K562 (cell line): ENCODE measurements at regions not wholly inside any gene's neighbourhood (a gene's known extent, or its start where the extent isn't known, plus 50 kb on each side); places are given as distances from the start of the nearest gene placed in this dataset.

Experiments used
- ATAC-seq: fragments of 200-7000 bp; cut with Tn5 transposase; 3 replicates; pipeline ENCODE4 v1.9.1; 2020; ENCODE audit warnings: moderate library complexity
- BruUV-seq: library from RNA; stranded (reverse); fragments of 400-500 nt; replicated peaks from 2 replicates; lab custom pipeline; 2021; lab: Mats Ljungman, UMichigan
- CTCF ChIA-PET: fragments of 300-600 bp; formaldehyde crosslinking; extraction: SDS; loops from one replicate; lab custom pipeline; 2021; ENCODE audit warnings: low intra/inter-chr PET ratio; lab: Yijun Ruan, JAX
- POLR2A ChIA-PET: fragments of 300-600, 350-650 bp; sonication (Branson Sonifier 250); formaldehyde crosslinking; extraction: SDS; loops from one replicate; lab custom pipeline; 2021; ENCODE audit warnings: antibody characterized with exemption, inconsistent platforms; lab: Yijun Ruan, JAX
- DNase-seq, 4 experiments: peaks; one replicate each; pipeline versions ENCODE4 v3.0.0 to v3.0.0-alpha.2; 2011 to 2018; ENCODE audit warnings: low spot score in 3 of 4, mixed read lengths in 3 of 4; ENCODE audit errors: extremely low read depth in 1 of 4
- FAIRE-seq: peaks from 2 replicates; lab custom pipeline; 2011; peaks lifted over from hg19 to GRCh38; lab: Jason Lieb, UNC
- H2AFZ ChIP-seq: 2 replicates; pipeline ENCODE4 v1.6.0; 2011; ENCODE audit warnings: low read depth, low read length, control low read depth, inconsistent platforms
- H3K27ac ChIP-seq: fragments of 200-600 bp; 3 replicates; pipeline ENCODE4 v1.8.0; 2011; ENCODE audit warnings: low read depth, mild to moderate bottlenecking, control low read depth, inconsistent platforms, low read length, moderate library complexity, mixed read lengths; ENCODE audit errors: extremely low read depth
- H3K27me3 ChIP-seq, 2 experiments: fragments of 300-600 bp in 1 of 2; 2 replicates in 1 of 2; 3 replicates in 1 of 2; pipeline versions ENCODE4 v1.6.0 to v1.8.0; 2011; ENCODE audit warnings: inconsistent platforms in 2 of 2, low read length in 2 of 2, mild to moderate bottlenecking in 1 of 2, mixed read lengths in 1 of 2, moderate library complexity in 1 of 2; ENCODE audit not compliant: control insufficient read depth in 2 of 2, insufficient read depth in 2 of 2
- H3K36me3 ChIP-seq: fragments of 300-600 bp; 3 replicates; pipeline ENCODE4 v1.8.0; 2011; ENCODE audit warnings: mild to moderate bottlenecking, low read length, inconsistent platforms; ENCODE audit not compliant: control insufficient read depth, insufficient read depth
- H3K4me1 ChIP-seq, 2 experiments: fragments of 200-600 bp in 1 of 2; replicated peaks in 1 of 2; 2 replicates in 1 of 2; 3 replicates in 1 of 2; pipeline versions ENCODE4 v1.5.1 to v1.8.0; 2011; ENCODE audit warnings: inconsistent platforms in 2 of 2, low read length in 2 of 2, mild to moderate bottlenecking in 1 of 2, mixed read lengths in 1 of 2, moderate library complexity in 1 of 2; ENCODE audit not compliant: control insufficient read depth in 2 of 2, insufficient read depth in 2 of 2
- H3K4me2 ChIP-seq: 2 replicates; pipeline ENCODE4 v1.6.1; 2011; ENCODE audit warnings: low read length, control low read depth, inconsistent platforms, mixed read lengths; ENCODE audit not compliant: insufficient read depth
- H3K4me3 ChIP-seq: fragments of 200-600 bp; sonication (generic), shearing (Covaris generic); 2 replicates; pipeline ENCODE4 v1.5.1; 2016; ENCODE audit warnings: control low read depth, inconsistent platforms
- H3K79me2 ChIP-seq: fragments of 200-600 bp; 3 replicates; pipeline ENCODE4 v1.8.0; 2011; ENCODE audit warnings: low read length, inconsistent platforms; ENCODE audit not compliant: control insufficient read depth, insufficient read depth
- H3K9ac ChIP-seq, 2 experiments: 2 replicates each; pipeline versions ENCODE4 v1.6.0 to v1.6.1; 2011; ENCODE audit warnings: low read depth in 2 of 2, low read length in 2 of 2, control low read depth in 1 of 2, inconsistent platforms in 1 of 2, mild to moderate bottlenecking in 1 of 2, mixed read lengths in 1 of 2; ENCODE audit not compliant: insufficient read depth in 1 of 2
- H3K9me1 ChIP-seq: one replicate; pipeline ENCODE4 v1.6.0; 2011; ENCODE audit warnings: inconsistent platforms, mild to moderate bottlenecking, low read length, moderate library complexity; ENCODE audit not compliant: control insufficient read depth, insufficient read depth
- H3K9me3 ChIP-seq: replicated peaks from 2 replicates; pipeline ENCODE4 v1.5.1; 2011; ENCODE audit warnings: low read depth, low read length, inconsistent platforms; ENCODE audit not compliant: control insufficient read depth, insufficient read depth
- H4K20me1 ChIP-seq: replicated peaks from 2 replicates; pipeline ENCODE4 v1.6.1; 2011; ENCODE audit warnings: low read length, inconsistent platforms, mixed read lengths; ENCODE audit not compliant: control insufficient read depth, insufficient read depth
- EHMT2 ChIP-seq: fragments of 450-650 bp; IDR thresholded peaks from 2 replicates; pipeline ENCODE4 v1.6.1; 2018; ENCODE audit warnings: antibody characterized with exemption
- HNRNPLL ChIP-seq: fragments of 200-400 bp; formaldehyde crosslinking; IDR thresholded peaks from 2 replicates; pipeline ENCODE4 v1.6.1; 2017; ENCODE audit warnings: low read length, low read depth, mild to moderate bottlenecking; ENCODE audit not compliant: poor library complexity, severe bottlenecking
- KLF6 ChIP-seq: fragments of 250-450 bp; sonication (Bioruptor Pico); IDR thresholded peaks from 2 replicates; pipeline ENCODE4 v1.4.0; 2020; ENCODE audit warnings: mild to moderate bottlenecking, moderate library complexity, borderline replicate concordance
- NCOR1 ChIP-seq: fragments of 450-650 bp; IDR thresholded peaks from 2 replicates; pipeline ENCODE4 v1.6.1; 2016; ENCODE audit warnings: mild to moderate bottlenecking, moderate library complexity
- NEUROD1 ChIP-seq: fragments of 150-350 bp; IDR thresholded peaks from 2 replicates; pipeline ENCODE4 v1.6.1; 2014; ENCODE audit warnings: borderline replicate concordance, low read length, low read depth; ENCODE audit not compliant: partially characterized antibody
- NONO ChIP-seq, 2 experiments: fragments of 200-400 bp in 1 of 2; fragments of 450-650 bp in 1 of 2; formaldehyde crosslinking in 1 of 2; IDR thresholded peaks; 2 replicates each; pipeline ENCODE4 v1.6.1; 2017; ENCODE audit warnings: low read depth in 2 of 2, mild to moderate bottlenecking in 2 of 2, moderate library complexity in 2 of 2, low read length in 1 of 2
- PHF20 ChIP-seq: fragments of 450-650 bp; IDR thresholded peaks from 2 replicates; pipeline ENCODE4 v1.6.1; 2018; ENCODE audit not compliant: partially characterized antibody
- RBBP5 ChIP-seq: fragments of 200-600 bp; sonication (generic); IDR thresholded peaks from 2 replicates; pipeline ENCODE4 v1.6.1; 2012; ENCODE audit warnings: borderline replicate concordance, mild to moderate bottlenecking, low read length, control low read depth, inconsistent platforms; ENCODE audit not compliant: insufficient read depth, poor library complexity, severe bottlenecking
- RFX7 ChIP-seq: fragments of 250-450 bp; sonication (Bioruptor Pico); IDR thresholded peaks from 2 replicates; pipeline ENCODE4 v1.5.1; 2021; ENCODE audit warnings: mild to moderate bottlenecking
- SUPT5H ChIP-seq: fragments of 450-650 bp; IDR thresholded peaks from 2 replicates; pipeline ENCODE4 v1.6.1; 2016
- TAF1 ChIP-seq: IDR thresholded peaks from 2 replicates; pipeline ENCODE4 v1.6.1; 2011; ENCODE audit warnings: mild to moderate bottlenecking, low read length, moderate library complexity; ENCODE audit not compliant: insufficient read depth, control insufficient read depth, severe bottlenecking; ENCODE audit errors: extremely low read depth
- WHSC1 ChIP-seq: IDR thresholded peaks from one replicate; pipeline ENCODE4 v1.6.1; 2012; ENCODE audit warnings: low read length, control low read depth, inconsistent platforms
- WGBS: fragments of 100-300 bp; shearing (Covaris generic); methylation state at CpG from one replicate; pipeline ENCODE4 v1.1.6; 2016; ENCODE audit warnings: low coverage, mixed read lengths; ENCODE audit not compliant: insufficient coverage; ENCODE audit errors: missing lambda C conversion rate; 5-methylcytosine and 5-hydroxymethylcytosine counted together
- in situ Hi-C: fragments of 300-500 bp; cut with MboI; formaldehyde crosslinking; loops from 4 replicates; pipeline ENCODE4 v1.15.0; 2018; ENCODE audit warnings: inconsistent platforms, mixed read lengths
- intact Hi-C: fragments of 100-400 bp; cut with micrococcal nuclease; formaldehyde crosslinking; loops from 2 replicates; pipeline ENCODE4 v1.14.2; 2022
- TF ChIP-seq, protein P1 (sequence below): sonication (generic); formaldehyde crosslinking; IDR thresholded peaks from 2 replicates; pipeline ENCODE4 v1.8.0; 2022; ENCODE audit warnings: mild to moderate bottlenecking, missing genetic modification reagents
- TF ChIP-seq, protein P2 (sequence below), 2 experiments: fragments of 450-650 bp; IDR thresholded peaks; 2 replicates each; pipeline ENCODE4 v1.6.1; 2016; ENCODE audit warnings: mild to moderate bottlenecking in 2 of 2, borderline replicate concordance in 1 of 2, low read depth in 1 of 2, moderate library complexity in 1 of 2

DNA sequence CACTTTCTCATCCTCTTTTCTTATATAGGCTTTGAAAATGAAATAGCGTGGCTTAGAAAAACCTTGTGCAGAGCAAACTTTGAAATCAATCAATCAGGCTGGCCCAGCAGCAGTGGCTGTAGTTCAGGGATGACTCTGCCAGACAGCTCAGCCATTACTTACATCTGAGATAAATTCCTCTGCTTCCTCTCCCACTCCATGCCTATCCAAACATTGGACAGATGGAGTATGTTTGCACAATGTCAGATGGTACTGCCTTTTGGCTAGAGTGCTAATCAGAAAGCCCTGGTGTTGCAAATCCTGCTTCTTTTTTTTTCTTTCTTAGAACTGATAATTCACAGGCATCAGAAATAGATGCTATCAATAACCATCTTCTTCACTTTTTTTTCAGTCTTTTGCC, 1065.1 kb downstream of the AGBL1 start:
- no peaks in the 10 kb centered on the region; the same call in 1 of the 2 replicates for H3K9me3 ChIP-seq
- no peaks in the 10 kb centered on the region for H3K4me1 ChIP-seq
- no peak overlapping the region for H2AFZ ChIP-seq
- no peaks in the 10 kb centered on the region for H3K36me3 ChIP-seq
- CTCF ChIA-PET, result no interaction called here
- no peak for DNase-seq
- POLR2A ChIA-PET, result no interaction called here
- no peak overlapping the region for H3K4me2 ChIP-seq
- H3K27me3 ChIP-seq, result no peaks in the 10 kb centered on the region
- intact Hi-C loops, result no loop called here
- H3K4me3 ChIP-seq, result no peak overlapping the region
- no peak for FAIRE-seq
- no peaks in the 10 kb centered on the region for H4K20me1 ChIP-seq
- H3K9ac ChIP-seq, result no peak overlapping the region
- no peak overlapping the region for H3K27ac ChIP-seq
- H3K9me1 ChIP-seq, result no peaks in the 10 kb centered on the region
- no peaks in the 10 kb centered on the region for H3K79me2 ChIP-seq
- in situ Hi-C loops, result no loop called here
- no TSS peak for BruUV-seq
- 0% methylated on average over 1 of the region's 1 CpG for WGBS
- no peak for ATAC-seq
- TF ChIP-seq WHSC1 (no peak), HNRNPLL (no peak), RBBP5 (no peak), RFX7 (CRISPR knock-in tag) (no peak), TAF1 (no peak), PHF20 (no peak), NEUROD1 (no peak), SUPT5H (no peak), KLF6 (CRISPR knock-in tag) (no peak), NONO (IDR thresholded peaks at IDR 0.05; ENCODE audit: low read depth in 2 of 2, low read length in 1 of 2) (no peak), NCOR1 (no peak), EHMT2 (no peak)
- TF ChIP-seq, protein P1, sequence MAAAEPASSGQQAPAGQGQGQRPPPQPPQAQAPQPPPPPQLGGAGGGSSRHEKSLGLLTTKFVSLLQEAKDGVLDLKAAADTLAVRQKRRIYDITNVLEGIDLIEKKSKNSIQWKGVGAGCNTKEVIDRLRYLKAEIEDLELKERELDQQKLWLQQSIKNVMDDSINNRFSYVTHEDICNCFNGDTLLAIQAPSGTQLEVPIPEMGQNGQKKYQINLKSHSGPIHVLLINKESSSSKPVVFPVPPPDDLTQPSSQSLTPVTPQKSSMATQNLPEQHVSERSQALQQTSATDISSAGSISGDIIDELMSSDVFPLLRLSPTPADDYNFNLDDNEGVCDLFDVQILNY (CRISPR knock-in tag), result no peak
- TF ChIP-seq, protein P2, sequence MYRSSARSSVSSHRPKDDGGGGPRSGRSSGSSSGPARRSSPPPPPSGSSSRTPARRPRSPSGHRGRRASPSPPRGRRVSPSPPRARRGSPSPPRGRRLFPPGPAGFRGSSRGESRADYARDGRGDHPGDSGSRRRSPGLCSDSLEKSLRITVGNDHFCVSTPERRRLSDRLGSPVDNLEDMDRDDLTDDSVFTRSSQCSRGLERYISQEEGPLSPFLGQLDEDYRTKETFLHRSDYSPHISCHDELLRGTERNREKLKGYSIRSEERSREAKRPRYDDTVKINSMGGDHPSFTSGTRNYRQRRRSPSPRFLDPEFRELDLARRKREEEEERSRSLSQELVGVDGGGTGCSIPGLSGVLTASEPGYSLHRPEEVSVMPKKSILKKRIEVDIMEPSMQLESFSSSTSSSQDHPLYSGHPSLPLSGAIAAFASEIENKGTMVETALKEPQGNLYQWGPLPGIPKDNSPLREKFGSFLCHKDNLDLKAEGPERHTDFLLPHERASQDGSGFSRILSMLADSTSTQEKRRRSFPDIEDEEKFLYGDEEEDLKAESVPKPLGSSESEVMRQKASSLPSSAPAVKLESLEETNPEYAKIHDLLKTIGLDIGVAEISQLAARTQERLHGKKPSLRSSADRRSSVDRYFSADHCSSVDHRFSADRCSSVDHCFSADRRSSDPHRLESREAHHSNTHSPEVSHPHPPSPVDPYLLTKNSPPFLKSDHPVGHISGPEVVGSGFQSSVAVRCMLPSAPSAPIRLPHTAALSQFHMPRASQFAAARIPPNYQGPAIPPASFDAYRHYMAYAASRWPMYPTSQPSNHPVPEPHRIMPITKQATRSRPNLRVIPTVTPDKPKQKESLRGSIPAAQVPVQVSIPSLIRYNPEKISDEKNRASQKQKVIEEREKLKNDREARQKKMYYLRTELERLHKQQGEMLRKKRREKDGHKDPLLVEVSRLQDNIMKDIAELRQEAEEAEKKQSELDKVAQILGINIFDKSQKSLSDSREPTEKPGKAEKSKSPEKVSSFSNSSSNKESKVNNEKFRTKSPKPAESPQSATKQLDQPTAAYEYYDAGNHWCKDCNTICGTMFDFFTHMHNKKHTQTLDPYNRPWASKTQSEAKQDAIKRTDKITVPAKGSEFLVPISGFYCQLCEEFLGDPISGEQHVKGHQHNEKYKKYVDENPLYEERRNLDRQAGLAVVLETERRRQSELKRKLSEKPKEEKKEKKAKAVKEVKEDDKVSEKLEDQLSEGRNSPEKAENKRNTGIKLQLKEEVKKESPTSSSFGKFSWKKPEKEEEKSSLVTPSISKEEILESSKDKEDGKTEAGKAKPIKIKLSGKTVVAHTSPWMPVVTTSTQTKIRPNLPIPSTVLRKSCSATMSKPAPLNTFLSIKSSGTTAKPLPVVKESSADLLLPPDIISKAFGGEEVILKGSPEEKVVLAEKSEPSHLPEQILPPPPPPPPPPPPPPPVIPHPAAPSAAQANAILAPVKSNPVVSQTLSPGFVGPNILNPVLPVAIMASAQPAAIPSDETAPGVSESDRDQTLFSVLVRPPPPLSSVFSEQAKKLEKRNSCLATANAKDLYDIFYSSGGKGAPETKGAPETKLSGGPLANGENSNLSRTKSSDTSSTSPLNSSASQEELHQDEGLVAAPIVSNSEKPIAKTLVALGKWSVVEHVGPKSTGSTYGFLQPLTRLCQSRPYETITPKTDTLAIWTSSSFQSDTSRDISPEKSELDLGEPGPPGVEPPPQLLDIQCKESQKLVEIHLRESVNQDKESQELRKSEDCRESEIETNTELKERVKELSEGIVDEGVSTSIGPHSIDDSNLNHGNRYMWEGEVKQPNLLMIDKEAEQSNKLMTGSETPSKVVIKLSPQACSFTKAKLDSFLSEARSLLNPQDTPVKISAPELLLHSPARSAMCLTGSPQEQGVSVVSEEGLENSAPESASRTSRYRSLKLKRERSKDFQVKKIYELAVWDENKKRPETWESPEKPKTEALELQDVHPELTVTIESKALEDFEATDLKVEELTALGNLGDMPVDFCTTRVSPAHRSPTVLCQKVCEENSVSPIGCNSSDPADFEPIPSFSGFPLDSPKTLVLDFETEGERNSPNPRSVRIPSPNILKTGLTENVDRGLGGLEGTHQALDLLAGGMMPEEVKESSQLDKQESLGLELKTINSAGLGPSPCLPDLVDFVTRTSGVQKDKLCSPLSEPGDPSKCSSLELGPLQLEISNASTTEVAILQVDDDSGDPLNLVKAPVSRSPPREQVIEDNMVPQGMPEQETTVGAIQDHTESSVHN (IDR thresholded peaks at IDR 0.05; ENCODE audit: borderline replicate concordance in 1 of 2, low read depth in 1 of 2), result no peak
